Nephron progenitor cell (in vitro differentiated cells): ENCODE measurements at regions not wholly inside any gene's neighbourhood (a gene's known extent, or its start where the extent isn't known, plus 50 kb on each side); places are given as distances from the start of the nearest gene placed in this dataset.
"Not testable (repeated sequence)": the region's sequence is repeated elsewhere in the genome, so short reads cannot be mapped to it uniquely, and the experiment has no call there.

Experiments used
- DNase-seq: peaks from one replicate; pipeline ENCODE4 v3.0.0; 2021
- H3K27ac Mint-ChIP-seq: 2 replicates; pipeline ENCODE4 v1.8.0; 2021; ENCODE audit warnings: mild to moderate bottlenecking, moderate library complexity, mixed read lengths
- H3K27me3 Mint-ChIP-seq: 2 replicates; pipeline ENCODE4 v1.8.0; 2021; ENCODE audit warnings: mild to moderate bottlenecking, low read depth, mixed read lengths; ENCODE audit not compliant: poor library complexity
- H3K36me3 Mint-ChIP-seq: 2 replicates; pipeline ENCODE4 v1.8.0; 2021; ENCODE audit warnings: low read depth, mixed read lengths
- H3K4me1 Mint-ChIP-seq: 2 replicates; pipeline ENCODE4 v1.8.0; 2021; ENCODE audit warnings: mixed read lengths
- H3K4me3 Mint-ChIP-seq: 2 replicates; pipeline ENCODE4 v1.8.0; 2021; ENCODE audit warnings: mild to moderate bottlenecking, moderate library complexity, mixed read lengths
- H3K9me3 Mint-ChIP-seq: 2 replicates; pipeline ENCODE4 v1.8.0; 2021; ENCODE audit warnings: mild to moderate bottlenecking, moderate library complexity, mixed read lengths
- TF ChIP-seq, protein P1 (sequence below): fragments of 200-600 bp; sonication (generic); IDR thresholded peaks from 2 replicates; pipeline ENCODE4 v1.5.0; 2021; ENCODE audit warnings: antibody characterized with exemption

DNA sequence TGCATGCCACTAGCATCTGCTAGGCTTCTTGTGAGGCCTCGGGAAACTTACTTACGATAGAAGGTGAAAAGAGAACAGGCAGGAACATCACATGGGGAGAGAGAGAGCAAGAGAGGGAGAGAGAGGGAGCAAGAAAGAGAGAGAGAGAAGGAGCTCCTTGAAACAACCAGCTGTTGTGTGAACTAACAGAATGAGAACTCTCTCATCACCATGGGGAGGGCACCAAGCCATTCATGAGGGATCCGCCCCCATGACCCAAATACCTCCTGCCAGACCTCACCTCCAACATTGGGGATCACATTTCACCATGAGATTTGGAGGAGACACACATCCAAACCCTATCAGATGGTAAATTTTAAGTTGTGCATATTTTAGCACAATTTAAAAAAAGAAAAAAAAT is 1217.2 kb downstream of the TYW1 start:
- H3K4me1 Mint-ChIP-seq, result peaks cover 11% of the 10 kb centered on the region
- no peak overlapping the region for H3K4me3 Mint-ChIP-seq
- H3K27me3 Mint-ChIP-seq, result peaks cover 8% of the 10 kb centered on the region
- DNase-seq, result no peak
- TF ChIP-seq, protein P1, sequence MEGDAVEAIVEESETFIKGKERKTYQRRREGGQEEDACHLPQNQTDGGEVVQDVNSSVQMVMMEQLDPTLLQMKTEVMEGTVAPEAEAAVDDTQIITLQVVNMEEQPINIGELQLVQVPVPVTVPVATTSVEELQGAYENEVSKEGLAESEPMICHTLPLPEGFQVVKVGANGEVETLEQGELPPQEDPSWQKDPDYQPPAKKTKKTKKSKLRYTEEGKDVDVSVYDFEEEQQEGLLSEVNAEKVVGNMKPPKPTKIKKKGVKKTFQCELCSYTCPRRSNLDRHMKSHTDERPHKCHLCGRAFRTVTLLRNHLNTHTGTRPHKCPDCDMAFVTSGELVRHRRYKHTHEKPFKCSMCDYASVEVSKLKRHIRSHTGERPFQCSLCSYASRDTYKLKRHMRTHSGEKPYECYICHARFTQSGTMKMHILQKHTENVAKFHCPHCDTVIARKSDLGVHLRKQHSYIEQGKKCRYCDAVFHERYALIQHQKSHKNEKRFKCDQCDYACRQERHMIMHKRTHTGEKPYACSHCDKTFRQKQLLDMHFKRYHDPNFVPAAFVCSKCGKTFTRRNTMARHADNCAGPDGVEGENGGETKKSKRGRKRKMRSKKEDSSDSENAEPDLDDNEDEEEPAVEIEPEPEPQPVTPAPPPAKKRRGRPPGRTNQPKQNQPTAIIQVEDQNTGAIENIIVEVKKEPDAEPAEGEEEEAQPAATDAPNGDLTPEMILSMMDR, result no peak
- H3K36me3 Mint-ChIP-seq, result no peaks in the 10 kb centered on the region
- no peak overlapping the region for H3K27ac Mint-ChIP-seq
- H3K9me3 Mint-ChIP-seq, result peaks cover 3% of the 10 kb centered on the region

DNA sequence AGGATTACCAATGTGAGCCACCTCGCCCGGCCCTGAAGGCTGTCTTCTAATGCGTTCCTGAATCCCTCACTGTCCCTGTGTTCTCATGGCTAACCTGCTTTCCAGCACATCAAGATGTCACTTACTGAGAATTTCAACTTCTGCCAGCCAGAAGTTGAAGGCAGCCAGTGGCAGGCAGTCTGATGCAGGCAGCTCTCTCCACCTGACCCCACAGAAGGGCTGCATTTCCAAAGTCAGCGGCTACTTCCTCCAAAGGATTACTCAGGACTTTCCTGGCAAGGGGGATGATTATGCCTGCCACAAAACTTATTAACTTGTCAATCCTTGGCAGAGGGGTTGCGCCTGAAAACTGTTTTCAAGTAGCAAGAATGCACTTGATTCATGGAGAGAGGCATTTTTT is 1219.4 kb downstream of the TYW1 start:
- Mint-ChIP-seq H3K4me3 (no peak overlapping the region), H3K27me3 (peaks cover 8% of the 10 kb centered on the region), H3K9me3 (peaks cover 3% of the 10 kb centered on the region), H3K36me3 (no peaks in the 10 kb centered on the region), H3K4me1 (peaks cover 20% of the 10 kb centered on the region), H3K27ac (no peak overlapping the region)
- TF ChIP-seq, protein P1, result no peak
- no peak for DNase-seq

DNA sequence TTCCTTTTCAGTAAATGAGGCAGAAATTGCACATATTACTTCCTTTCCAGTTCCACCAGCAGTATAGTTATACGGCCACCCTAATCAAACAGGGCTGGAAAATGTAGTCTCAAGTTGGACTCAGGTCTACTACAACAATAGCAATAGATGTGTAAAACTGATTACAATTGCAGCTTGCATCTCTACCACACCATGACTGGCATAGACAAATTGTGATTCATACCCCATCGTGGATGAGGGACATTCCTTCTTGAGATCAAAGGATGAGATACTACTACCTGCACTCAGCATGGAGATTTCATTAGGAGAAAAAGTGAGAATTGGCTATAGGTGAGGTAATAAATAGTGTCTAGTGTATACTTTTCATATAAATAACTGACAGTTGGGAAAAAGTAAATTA is 1220.8 kb downstream of the TYW1 start:
- H3K36me3 Mint-ChIP-seq, result no peaks in the 10 kb centered on the region
- H3K27me3 Mint-ChIP-seq, result peaks cover 8% of the 10 kb centered on the region
- peaks cover under 1% of the 10 kb centered on the region for H3K9me3 Mint-ChIP-seq
- no peak for DNase-seq
- TF ChIP-seq, protein P1, result no peak
- no peak overlapping the region for H3K4me3 Mint-ChIP-seq
- no peak overlapping the region for H3K27ac Mint-ChIP-seq
- peaks cover 20% of the 10 kb centered on the region for H3K4me1 Mint-ChIP-seq

DNA sequence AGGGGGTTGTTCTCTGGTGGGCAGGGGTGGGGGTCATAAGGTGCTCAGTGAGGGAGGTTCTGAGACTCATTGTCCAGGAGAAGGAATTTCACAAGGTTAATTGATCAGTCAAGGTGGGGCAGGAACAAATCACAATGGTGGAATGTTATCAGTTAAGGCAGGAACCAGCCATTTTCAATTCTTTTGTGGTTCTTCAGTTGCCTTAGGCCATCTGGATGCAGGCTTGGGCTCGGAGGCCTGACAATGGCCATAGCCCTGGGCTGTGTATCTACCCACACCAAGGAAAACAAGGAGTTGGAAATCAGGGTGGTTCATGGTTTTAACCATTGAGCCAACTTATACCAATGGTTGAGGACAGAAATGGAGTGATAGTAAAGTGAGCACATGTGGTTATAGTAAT is 1221.8 kb downstream of the TYW1 start:
- Mint-ChIP-seq H3K4me3 (no peak overlapping the region), H3K27me3 (peaks cover 8% of the 10 kb centered on the region), H3K4me1 (peaks cover 21% of the 10 kb centered on the region), H3K27ac (no peak overlapping the region), H3K9me3 (no peaks in the 10 kb centered on the region), H3K36me3 (no peaks in the 10 kb centered on the region)
- DNase-seq, result no peak
- TF ChIP-seq, protein P1, result no peak

DNA sequence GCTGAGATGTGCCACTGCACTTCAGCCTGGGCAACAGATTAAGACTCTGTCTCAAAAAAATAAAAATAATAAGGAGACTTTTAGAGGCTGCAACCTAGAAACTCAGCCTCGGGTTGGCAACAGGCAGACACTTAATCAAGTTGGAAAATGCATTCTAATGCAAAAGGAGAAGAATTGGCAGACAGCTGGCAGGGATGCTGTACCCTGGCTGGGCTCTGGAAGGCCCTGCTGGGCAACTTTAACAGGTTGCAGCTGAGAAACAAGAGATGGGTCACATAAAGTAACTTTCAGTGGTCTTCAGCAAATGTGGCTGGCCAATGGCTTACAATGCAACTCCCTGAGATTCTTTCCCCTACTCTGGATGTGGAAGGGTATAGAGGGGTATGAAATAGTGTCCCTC is 1225.7 kb downstream of the TYW1 start:
- Mint-ChIP-seq H3K4me3 (no peak overlapping the region), H3K36me3 (no peaks in the 10 kb centered on the region), H3K27me3 (peaks cover 16% of the 10 kb centered on the region), H3K9me3 (no peaks in the 10 kb centered on the region), H3K27ac (no peak overlapping the region), H3K4me1 (peaks cover 22% of the 10 kb centered on the region)
- no peak for DNase-seq
- TF ChIP-seq, protein P1, result no peak

DNA sequence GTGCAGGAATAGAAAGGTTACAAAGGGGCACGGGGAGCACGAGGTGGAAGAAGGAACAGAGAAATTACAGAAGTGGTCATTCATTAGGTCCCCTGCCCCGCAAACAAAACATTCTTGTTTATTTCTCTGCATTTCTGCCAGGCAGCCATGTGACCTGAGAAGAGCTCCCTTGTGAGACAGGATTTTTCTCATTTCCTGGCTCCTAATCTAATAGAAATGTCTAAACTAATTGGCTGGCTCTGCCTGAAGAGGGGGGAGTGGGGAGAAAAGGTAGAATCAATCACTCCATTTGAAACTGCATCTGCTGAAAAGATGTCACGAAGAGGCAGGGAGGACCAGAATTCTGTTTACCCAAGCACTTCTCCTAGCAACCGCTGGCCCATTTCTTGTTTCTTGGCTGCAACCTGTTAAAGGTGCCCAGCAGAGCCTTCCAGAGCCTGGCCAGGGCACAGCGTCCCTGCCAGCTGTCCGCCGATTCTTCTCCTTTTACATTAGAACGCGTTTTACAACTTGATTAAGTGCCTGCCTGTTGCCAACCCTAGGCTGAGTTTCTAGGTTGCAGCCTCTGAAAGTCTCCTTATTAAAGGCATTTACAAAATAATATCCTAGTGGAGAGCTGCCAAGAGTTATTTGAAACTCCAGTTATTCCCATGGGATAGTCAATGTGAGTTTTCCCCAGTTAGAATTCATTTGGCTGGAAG is 1227.6 kb downstream of the TYW1 start:
- no peak for DNase-seq
- no peak overlapping the region for H3K4me3 Mint-ChIP-seq
- H3K27me3 Mint-ChIP-seq, result peaks cover 12% of the 10 kb centered on the region
- peaks cover 22% of the 10 kb centered on the region for H3K4me1 Mint-ChIP-seq
- H3K36me3 Mint-ChIP-seq, result no peaks in the 10 kb centered on the region
- no peaks in the 10 kb centered on the region for H3K9me3 Mint-ChIP-seq
- peak overlapping the region; percentile 66 for H3K27ac Mint-ChIP-seq
- TF ChIP-seq, protein P1, result no peak

DNA sequence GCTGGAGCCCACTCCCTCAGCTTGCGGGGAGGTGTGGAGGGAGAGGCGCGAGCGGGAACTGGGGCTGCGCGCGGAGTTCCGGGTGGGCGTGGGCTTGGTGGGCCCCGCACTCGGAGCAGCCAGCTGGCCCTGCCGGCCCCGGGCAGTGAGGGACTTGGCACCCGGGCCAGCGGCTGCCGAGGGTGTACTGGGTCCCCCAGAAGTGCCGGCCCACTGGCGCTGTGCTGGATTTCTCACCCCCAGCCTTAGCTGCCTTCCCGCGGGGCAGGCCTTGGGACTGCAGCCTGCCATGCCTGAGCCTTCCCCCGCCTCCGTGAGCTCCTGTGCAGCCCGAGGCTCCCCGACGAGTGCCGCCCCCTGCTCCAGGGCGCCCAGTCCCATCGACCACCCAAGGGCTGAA is 1234.4 kb downstream of the TYW1 start:
- H3K9me3 Mint-ChIP-seq, result peaks cover 20% of the 10 kb centered on the region
- H3K4me3 Mint-ChIP-seq, H3K27me3 Mint-ChIP-seq, H3K36me3 Mint-ChIP-seq, DNase-seq, H3K4me1 Mint-ChIP-seq, H3K27ac Mint-ChIP-seq: not testable (repeated sequence)
